ENCODE measurements at regions not wholly inside any gene's neighbourhood (a gene's known extent, or its start where the extent isn't known, plus 50 kb on each side); places are given as distances from the start of the nearest gene placed in this dataset.
"Not testable (repeated sequence)": the region's sequence is repeated elsewhere in the genome, so short reads cannot be mapped to it uniquely, and the experiment has no call there.

DNA sequence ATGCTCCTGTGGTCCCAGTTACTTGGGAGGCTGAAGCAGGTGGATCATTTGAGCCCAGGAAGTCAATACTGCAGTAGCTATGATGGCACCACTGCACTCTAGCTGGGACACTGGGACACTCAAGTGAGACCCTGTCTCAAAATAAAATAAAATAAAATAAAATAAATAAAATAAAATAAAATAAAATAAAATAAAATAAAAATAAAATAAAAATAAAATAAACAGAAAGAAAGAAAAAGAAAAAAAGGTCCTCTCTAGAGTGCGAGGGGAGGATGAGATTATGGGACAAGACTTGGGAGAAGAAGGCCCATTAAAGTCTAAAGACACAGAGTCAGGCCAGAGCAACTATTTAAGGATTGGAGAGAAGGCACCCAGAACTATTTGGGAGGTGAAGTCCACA is 172.5 kb downstream of the IER5 start:
- DNase-seq, result no peak

DNA sequence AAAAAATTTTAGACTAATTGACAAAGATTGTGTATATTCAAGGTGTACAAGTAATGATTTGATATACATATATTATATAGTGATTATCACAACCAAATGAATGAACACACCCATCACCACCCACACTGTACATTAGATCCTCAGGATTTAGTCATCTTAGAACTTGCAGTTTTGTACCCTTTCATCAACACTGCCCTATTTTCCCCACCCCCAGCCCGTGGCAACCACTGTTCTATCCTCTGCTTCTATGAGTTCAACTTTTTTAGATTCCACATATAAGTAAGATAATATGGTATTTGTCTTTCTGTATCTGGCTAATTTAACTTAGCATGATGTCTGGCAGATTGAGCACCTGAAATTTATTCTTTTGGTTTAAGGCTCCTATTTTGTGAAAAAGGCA is 173.6 kb downstream of the IER5 start:
- no peak for DNase-seq

GRCh38 chr1:181263444-181263843 is 174.9 kb downstream of the IER5 start:
- no peak for DNase-seq

DNA sequence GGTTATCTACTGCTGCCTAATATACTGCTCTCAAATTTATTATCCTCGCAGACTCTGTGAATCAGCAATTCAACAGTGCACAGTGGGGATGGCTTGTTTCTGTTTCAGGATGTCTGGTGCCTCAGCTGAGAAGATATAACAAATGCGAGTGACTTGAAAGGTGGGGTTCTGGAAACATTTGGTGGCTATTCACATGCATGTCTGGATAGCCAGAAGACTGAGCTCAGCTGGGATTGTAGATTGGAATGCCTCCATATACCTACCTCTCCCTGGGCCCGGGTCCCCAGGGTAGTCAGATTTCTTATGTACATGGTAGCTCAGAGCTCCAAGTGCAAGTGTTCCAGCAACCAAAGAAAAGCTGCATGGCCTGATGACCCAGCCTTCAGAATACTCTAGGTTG is 176.3 kb downstream of the IER5 start:
- no peak for DNase-seq

GRCh38 chr1:181284978-181285377 is 196.5 kb downstream of the IER5 start:
- no peak for DNase-seq

GRCh38 chr1:181295217-181295616 is 188.1 kb upstream of the CACNA1E start:
- DNase-seq, result no peak

DNA sequence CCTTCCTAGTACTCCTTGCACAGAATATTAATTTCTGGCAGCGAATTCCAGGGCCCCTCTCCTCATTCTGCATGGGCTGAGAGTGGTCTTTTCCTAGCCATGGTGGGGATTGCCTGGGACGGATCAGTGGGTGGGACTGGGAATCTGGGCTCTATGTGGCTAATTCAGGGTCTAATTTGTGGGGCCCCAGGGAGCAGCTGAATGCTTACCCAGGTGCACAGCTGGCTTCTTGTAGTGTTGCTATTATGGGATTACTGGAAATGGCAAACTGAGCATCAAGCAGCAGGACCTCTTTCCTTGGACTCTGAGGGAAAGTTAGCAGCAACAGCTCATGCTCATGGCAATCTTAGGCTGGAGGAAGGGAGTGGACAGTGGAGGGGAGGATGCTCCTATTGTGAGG is 187.1 kb upstream of the CACNA1E start:
- DNase-seq, result no peak

DNA sequence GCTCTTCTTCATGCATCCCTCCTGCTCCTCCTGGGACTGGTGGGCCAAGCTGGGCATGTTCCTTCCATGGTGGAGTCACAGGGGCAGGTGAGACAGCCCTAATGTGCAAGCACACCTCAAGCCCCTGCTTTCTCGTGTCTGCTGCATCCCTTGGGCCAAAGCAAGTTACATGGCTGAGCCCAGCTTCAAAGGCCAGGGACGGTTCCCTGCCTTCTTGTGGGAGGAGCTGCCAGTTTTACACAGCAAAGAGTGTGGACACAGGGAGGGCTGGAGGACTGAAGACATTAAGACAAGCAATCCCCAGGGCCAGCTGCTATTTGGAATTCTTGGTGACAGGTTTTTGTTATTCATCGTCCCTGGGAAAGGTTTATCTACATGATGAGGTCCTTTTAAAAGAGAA is 175.2 kb upstream of the CACNA1E start:
- DNase-seq, result no peak

GRCh38 chr1:181310560-181310959 is 172.8 kb upstream of the CACNA1E start:
- no peak for DNase-seq

GRCh38 chr1:181312946-181313345 is 170.4 kb upstream of the CACNA1E start:
- DNase-seq, result no peak

DNA sequence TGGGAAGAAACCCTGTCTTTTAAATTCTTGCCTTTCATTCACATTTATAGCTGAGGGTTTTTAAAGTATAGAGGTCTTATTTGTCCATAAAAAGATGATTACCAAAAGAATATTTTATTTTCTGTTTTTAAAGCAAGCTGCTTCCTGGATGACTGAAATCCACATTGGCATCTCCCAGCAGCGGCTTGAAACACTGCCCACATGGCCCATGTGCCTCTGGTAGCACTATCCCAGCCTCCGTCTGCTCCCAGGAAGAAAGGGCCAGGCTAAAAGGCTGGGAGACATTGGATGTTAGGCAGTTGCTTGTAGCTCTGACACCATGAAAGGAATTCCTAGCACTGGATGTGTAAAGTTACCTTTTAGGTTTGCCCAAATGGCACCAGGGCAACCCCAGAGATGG is 169.9 kb upstream of the CACNA1E start:
- no peak for DNase-seq

DNA sequence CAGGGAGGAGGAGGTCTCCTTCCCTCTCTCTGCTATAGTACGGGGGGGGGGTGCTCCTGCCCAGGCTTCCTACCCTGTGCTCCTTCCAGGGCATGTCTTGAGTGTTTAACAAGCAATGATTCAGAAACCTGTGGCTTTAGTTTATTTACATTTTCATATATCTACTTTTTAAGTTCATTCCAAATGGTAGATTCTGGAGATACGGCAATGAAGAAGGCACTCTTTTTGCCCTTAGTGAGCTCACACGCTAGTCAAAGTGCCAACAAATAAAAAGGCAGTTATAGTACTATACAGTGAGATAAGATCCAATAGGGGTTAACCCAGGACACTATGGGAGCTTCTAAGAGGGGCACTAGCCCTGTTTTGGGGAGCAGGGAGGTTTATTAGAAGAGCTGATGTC is 169.3 kb upstream of the CACNA1E start:
- DNase-seq, result no peak

GRCh38 chr1:181314959-181315358 is 168.4 kb upstream of the CACNA1E start:
- no peak for DNase-seq

- DNase-seq, result no peak
Observed at GRCh38 chr1:181317261-181317930, 165.9 kb upstream of the CACNA1E start.

DNA sequence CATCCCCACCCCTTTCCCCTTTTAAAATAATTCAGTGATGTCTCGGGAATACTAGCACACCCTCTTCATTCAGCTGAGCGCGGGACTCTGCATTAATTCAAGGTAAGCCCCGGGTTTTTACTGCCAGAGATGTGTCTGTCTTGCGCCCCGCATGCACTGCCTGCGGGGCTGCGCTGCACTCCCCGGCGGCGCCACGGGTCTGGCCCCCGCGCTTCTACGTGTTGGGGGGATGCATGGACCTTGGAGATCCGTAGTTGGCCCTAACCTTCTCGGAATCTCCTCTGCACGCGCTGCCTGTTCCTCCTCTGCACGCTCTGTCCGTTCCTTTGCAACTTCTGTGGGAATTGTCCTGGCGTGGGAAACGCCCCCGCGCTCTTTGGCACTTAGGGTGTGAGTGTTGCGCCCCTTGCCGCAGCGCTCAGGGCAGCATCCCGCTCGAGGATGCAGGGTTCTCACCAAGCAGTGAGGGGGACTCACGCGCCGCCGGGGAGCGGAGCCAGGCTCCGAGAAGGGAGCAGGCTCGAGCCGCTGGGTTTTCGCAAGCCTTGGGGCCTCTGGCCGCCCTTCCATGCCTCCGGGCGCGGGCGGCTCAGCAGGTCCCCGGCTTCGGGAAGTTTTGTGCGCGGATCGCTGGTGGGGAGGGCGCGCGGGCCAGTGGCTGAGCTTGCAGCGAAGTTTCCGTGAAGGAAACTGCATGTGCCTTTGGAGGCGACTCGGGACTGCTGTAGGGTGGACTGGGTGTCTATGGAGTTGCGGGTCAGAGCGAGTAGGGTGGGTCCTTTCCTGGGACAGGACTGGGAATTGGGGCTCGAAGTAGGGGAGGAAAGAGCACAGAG is 165.1 kb upstream of the CACNA1E start:
- no peak for DNase-seq

DNA sequence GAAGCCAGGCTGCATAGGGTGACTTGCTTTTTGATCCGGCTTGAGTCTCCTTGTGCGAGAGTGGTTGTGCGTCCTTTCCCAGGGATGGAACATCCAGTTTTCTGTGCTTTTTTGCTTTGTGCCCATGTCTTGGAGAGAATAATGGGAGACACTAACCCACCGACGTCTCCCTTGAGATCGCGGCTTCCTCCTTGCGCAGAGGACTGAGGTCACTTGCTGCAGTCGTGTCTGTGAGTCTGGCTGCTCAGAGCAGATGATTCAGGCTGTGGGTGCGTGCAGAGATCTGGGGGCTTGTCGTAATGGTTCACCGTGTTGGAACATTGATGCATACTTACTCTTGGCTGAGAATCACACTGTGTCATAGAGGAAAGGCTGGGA is 164.5 kb upstream of the CACNA1E start:
- peak; percentile 9 for DNase-seq

DNA sequence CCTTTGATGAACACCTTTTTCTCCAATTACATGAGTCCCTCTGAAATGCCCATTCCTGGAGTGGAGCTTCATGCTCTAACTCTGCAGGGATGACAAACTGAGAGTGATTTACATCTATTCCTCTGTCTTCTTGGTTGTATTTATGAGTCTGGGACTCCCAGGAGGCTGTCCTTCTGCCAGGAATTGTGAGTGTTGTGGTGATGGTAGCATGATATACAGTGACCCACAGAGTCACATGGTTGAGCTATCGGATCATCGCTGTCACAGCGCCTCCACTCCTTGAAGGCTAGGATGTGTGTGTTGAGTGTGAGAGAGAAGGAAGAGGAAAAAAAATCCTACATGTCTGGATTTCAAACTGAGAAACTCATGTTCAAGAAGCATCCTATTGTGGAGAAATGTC is 163.4 kb upstream of the CACNA1E start:
- DNase-seq, result no peak

- no peak for DNase-seq
Observed at GRCh38 chr1:181324797-181325616, 158.3 kb upstream of the CACNA1E start.

GRCh38 chr1:181325765-181326164 is 157.6 kb upstream of the CACNA1E start:
- DNase-seq, result not testable (repeated sequence)

DNA sequence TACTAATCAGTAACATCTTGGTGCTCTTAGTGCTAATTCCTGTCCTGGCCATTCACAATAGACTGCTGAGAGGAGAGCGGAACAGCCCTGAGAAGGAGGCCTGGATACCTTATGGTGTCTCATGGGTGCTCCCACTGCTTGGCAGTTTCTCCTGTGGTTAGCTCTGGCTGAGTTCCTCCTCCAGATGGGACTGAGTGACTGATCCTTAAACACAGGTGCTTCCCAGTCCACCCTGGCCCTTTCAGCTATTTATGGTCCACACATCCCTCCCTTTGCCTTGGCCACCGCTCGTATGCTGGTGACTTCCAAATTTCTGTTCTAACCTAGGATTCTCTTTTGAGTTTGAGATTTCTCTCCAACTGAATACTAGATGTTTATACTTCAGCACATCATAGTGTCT is 157.0 kb upstream of the CACNA1E start:
- no peak for DNase-seq

GRCh38 chr1:181327796-181328195 is 155.5 kb upstream of the CACNA1E start:
- no peak for DNase-seq

DNA sequence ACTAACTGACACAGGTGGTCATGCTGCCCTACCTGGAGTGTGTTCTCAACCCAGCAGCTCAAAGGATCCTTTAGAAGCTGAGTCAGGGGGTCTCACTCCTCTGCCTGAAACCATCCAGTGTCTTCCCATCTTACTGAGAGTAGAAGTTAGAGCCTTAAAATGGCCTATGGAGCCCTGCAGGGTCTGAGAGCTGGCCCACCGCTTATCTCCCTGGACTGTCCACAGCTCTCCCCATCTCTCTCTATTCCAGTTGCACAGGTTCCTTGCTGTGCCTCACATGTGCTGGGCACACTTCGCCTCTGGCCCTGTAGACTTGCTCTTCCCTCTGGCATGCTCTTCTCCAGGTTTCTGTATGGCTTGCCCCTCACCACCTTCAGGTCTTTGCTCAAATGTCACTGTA is 148.6 kb upstream of the CACNA1E start:
- DNase-seq, result no peak

- DNase-seq, result no peak
Observed at GRCh38 chr1:181335631-181336030, 147.7 kb upstream of the CACNA1E start.

All from fibroblast of skin of right quadriceps (primary cell).